PC-3 (cell line): ENCODE measurements at regions not wholly inside any gene's neighbourhood (a gene's known extent, or its start where the extent isn't known, plus 50 kb on each side); places are given as distances from the start of the nearest gene placed in this dataset.

Source experiments
- ATAC-seq: fragments of 200-7000 bp; cut with Tn5 transposase; 2 replicates; pipeline ENCODE4 v1.9.1; 2020; ENCODE audit warnings: mild to moderate bottlenecking, moderate library complexity
- BruUV-seq: library from RNA; stranded (reverse); fragments of 400-500 nt; replicated peaks from 2 replicates; lab custom pipeline; 2021; lab: Mats Ljungman, UMichigan
- CTCF ChIA-PET: fragments of 300-600 bp; sonication (Branson Sonifier 250); formaldehyde crosslinking; loops from one replicate; lab custom pipeline; 2022; ENCODE audit warnings: antibody characterized with exemption; lab: Charles Lee
- POLR2A ChIA-PET: fragments of 300-600 bp; sonication (Branson Sonifier 250); formaldehyde crosslinking; loops from one replicate; lab custom pipeline; 2022; ENCODE audit warnings: antibody characterized with exemption; ENCODE audit not compliant: unreplicated experiment; lab: Charles Lee
- DNase-seq: peaks from one replicate; pipeline ENCODE4 v3.0.0-alpha.2; 2015
- H2AFZ ChIP-seq: fragments of 300-600 bp; sonication (generic); 2 replicates; pipeline ENCODE4 v1.6.0; 2016; ENCODE audit warnings: antibody characterized with exemption, low read length
- H3F3A ChIP-seq: fragments of 300-600 bp; sonication (generic); one replicate; pipeline ENCODE4 v1.6.0; 2017; ENCODE audit warnings: antibody characterized with exemption, low read length, control low read depth, mild to moderate bottlenecking; ENCODE audit not compliant: unreplicated experiment
- H3K27ac ChIP-seq: fragments of 300-600 bp; sonication (generic); 2 replicates; pipeline ENCODE4 v1.5.1; 2016; ENCODE audit warnings: mild to moderate bottlenecking, low read length
- H3K27me3 ChIP-seq: fragments of 300-600 bp; sonication (generic); 2 replicates; pipeline ENCODE4 v1.6.1; 2016; ENCODE audit warnings: low read length, mixed read lengths
- H3K36me3 ChIP-seq: fragments of 300-600 bp; sonication (generic); 2 replicates; pipeline ENCODE4 v1.6.1; 2016; ENCODE audit warnings: low read depth, mixed run types, low read length, mixed read lengths
- H3K4me1 ChIP-seq: fragments of 300-600 bp; sonication (generic); 2 replicates; pipeline ENCODE4 v1.5.1; 2016; ENCODE audit warnings: low read length; ENCODE audit not compliant: insufficient read depth
- H3K4me2 ChIP-seq: fragments of 300-600 bp; sonication (generic); 2 replicates; pipeline ENCODE4 v1.6.0; 2016; ENCODE audit warnings: low read length
- H3K4me3 ChIP-seq: fragments of 300-600 bp; sonication (generic); 2 replicates; pipeline ENCODE4 v1.5.1; 2016; ENCODE audit warnings: mild to moderate bottlenecking, low read length, mixed read lengths
- H3K79me2 ChIP-seq: fragments of 300-600 bp; sonication (generic); 2 replicates; pipeline ENCODE4 v1.6.1; 2017; ENCODE audit warnings: low read length, mixed read lengths
- H3K9ac ChIP-seq: fragments of 300-600 bp; sonication (generic); 2 replicates; pipeline ENCODE4 v1.6.0; 2016; ENCODE audit warnings: mild to moderate bottlenecking, low read length
- H3K9me2 ChIP-seq: fragments of 300-600 bp; sonication (generic); replicated peaks from 2 replicates; pipeline ENCODE4 v1.6.1; 2016; ENCODE audit warnings: mixed run types, low read length, mixed read lengths
- H3K9me3 ChIP-seq: fragments of 300-600 bp; sonication (generic); 2 replicates; pipeline ENCODE4 v1.6.1; 2016; ENCODE audit warnings: low read length, mixed read lengths
- H4K20me1 ChIP-seq: fragments of 300-600 bp; sonication (generic); 2 replicates; pipeline ENCODE4 v1.6.1; 2016; ENCODE audit warnings: low read length, mixed read lengths
- CTCF ChIP-seq: fragments of 300-600 bp; sonication (generic); conservative IDR thresholded peaks from 2 replicates; pipeline ENCODE4 v1.5.1; 2017; ENCODE audit warnings: antibody characterized with exemption, low read depth, mild to moderate bottlenecking, low read length
- EZH2 ChIP-seq: fragments of 300-600 bp; sonication (generic); IDR thresholded peaks from one replicate; pipeline ENCODE4 v1.6.1; 2017; ENCODE audit warnings: antibody characterized with exemption, mild to moderate bottlenecking, low read length; ENCODE audit not compliant: unreplicated experiment
- EZH2phosphoT487 ChIP-seq: fragments of 300-600 bp; sonication (generic); IDR thresholded peaks from 2 replicates; pipeline ENCODE4 v1.6.1; 2018; ENCODE audit warnings: mild to moderate bottlenecking, antibody characterized with exemption, low read length, borderline replicate concordance
- intact Hi-C: fragments of 100-400 bp; cut with micrococcal nuclease; formaldehyde crosslinking; loops from 2 replicates; pipeline ENCODE4 v1.9.0; 2023

- ChIA-PET CTCF (no interaction called here), POLR2A (no interaction called here)
- intact Hi-C loops: no loop called here
Measured at GRCh38 chr18:22723221-22723620, 209.9 kb upstream of the RBBP8 start.

GRCh38 chr18:22723773-22724172 is 209.4 kb upstream of the RBBP8 start:
- ATAC-seq (no peak), DNase-seq (no peak)
- ChIA-PET POLR2A (interaction anchor here (0.6 kb wide), 1 partner anchor 1417 kb away, joined by 3 read pairs; no protein-coding TSS in a partner anchor), CTCF (no interaction called here)
- TF ChIP-seq EZH2 (no peak), EZH2phosphoT487 (no peak), CTCF (no peak)
- intact Hi-C loops: no loop called here
- Histone ChIP-seq H3K4me1 (no peaks in the 10 kb centered on the region), H3K9ac (no peak overlapping the region), H3K9me3 (no peaks in the 10 kb centered on the region), H3K27me3 (no peaks in the 10 kb centered on the region), H3K4me3 (no peak overlapping the region), H3K9me2 (no peaks in the 10 kb centered on the region), H2AFZ (no peak overlapping the region), H3K27ac (no peak overlapping the region), H3K4me2 (no peak overlapping the region), H3K36me3 (no peaks in the 10 kb centered on the region), H4K20me1 (no peaks in the 10 kb centered on the region), H3K79me2 (no peaks in the 10 kb centered on the region), H3F3A (no peaks in the 10 kb centered on the region)
- BruUV-seq: no TSS peak

More at GRCh38 chr18:22723221-22723620, 209.9 kb upstream of the RBBP8 start:
- H3K79me2 ChIP-seq: no peaks in the 10 kb centered on the region
- H2AFZ ChIP-seq: no peak overlapping the region
- no peak overlapping the region for H3K27ac ChIP-seq
- BruUV-seq: no TSS peak
- H3K9me3 ChIP-seq: no peaks in the 10 kb centered on the region
- H3K4me3 ChIP-seq: no peak overlapping the region
- no peak overlapping the region for H3K4me2 ChIP-seq
- DNase-seq: no peak
- ATAC-seq: no peak
- no peaks in the 10 kb centered on the region for H3K4me1 ChIP-seq
- no peaks in the 10 kb centered on the region for H3K9me2 ChIP-seq
- no peaks in the 10 kb centered on the region for H3K27me3 ChIP-seq
- no peaks in the 10 kb centered on the region for H3K36me3 ChIP-seq
- H3K9ac ChIP-seq: no peak overlapping the region
- no peak for TF ChIP-seq EZH2
- no peak for TF ChIP-seq EZH2phosphoT487
- TF ChIP-seq CTCF: no peak
- H4K20me1 ChIP-seq: no peaks in the 10 kb centered on the region
- no peaks in the 10 kb centered on the region for H3F3A ChIP-seq

GRCh38 chr18:22726469-22726868 is 206.7 kb upstream of the RBBP8 start:
- CTCF ChIA-PET: no interaction called here
- H3K9me3 ChIP-seq: no peaks in the 10 kb centered on the region
- POLR2A ChIA-PET: no interaction called here

More at GRCh38 chr18:22726469-22726868, 206.7 kb upstream of the RBBP8 start:
- Histone ChIP-seq H3K36me3 (no peaks in the 10 kb centered on the region), H3K9ac (no peak overlapping the region), H3K9me2 (no peaks in the 10 kb centered on the region), H3F3A (no peaks in the 10 kb centered on the region), H3K4me3 (no peak overlapping the region), H4K20me1 (no peaks in the 10 kb centered on the region), H2AFZ (no peak overlapping the region), H3K27me3 (no peaks in the 10 kb centered on the region), H3K4me2 (no peak overlapping the region), H3K4me1 (no peaks in the 10 kb centered on the region), H3K27ac (no peak overlapping the region), H3K79me2 (no peaks in the 10 kb centered on the region)
- ATAC-seq (no peak), DNase-seq (no peak)
- BruUV-seq: no TSS peak
- TF ChIP-seq EZH2 (no peak), EZH2phosphoT487 (no peak), CTCF (no peak)
- intact Hi-C loops: no loop called here
